ENCODE measurements at regions not wholly inside any gene's neighbourhood (a gene's known extent, or its start where the extent isn't known, plus 50 kb on each side); places are given as distances from the start of the nearest gene placed in this dataset.

- H3K4me3 ChIP-seq, result no peak overlapping the region
- H3K4me1 ChIP-seq (ENCODE audit: low read depth), result no peaks in the 10 kb centered on the region
- no peak for TF ChIP-seq CTCF (IDR thresholded peaks at IDR 0.05)
- no peaks in the 10 kb centered on the region for H3K36me3 ChIP-seq (ENCODE audit: low read depth)
- no peak for DNase-seq
- intact Hi-C loops (cut with DNase I, micrococcal nuclease), result no loop called here
- peaks cover 4% of the 10 kb centered on the region for H3K9me3 ChIP-seq
- ATAC-seq, result no peak
These were observed 1250.0 kb upstream of the PRKX start for GRCh38 chrX:4963432-4963831.

DNA sequence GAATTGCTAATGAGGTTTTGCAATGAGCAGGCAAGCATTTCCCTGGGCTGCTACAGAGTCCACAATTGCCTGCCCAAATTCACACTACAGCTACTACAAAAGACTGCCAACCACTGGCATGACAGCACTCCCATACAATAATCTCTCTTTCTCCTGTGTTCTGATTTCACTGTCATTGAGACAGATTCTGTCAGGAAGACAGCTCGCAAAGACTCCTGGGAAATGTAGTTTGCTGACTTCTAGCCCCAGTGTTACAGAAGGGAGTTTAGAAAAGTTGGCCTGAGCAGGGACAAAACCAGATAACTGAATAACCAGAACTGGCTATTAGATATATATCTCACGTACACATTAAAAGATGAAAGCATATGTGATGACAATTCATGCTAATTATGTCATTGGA is 1231.3 kb upstream of the PRKX start:
- intact Hi-C loops (cut with DNase I, micrococcal nuclease), result no loop called here
- ATAC-seq (no peak), DNase-seq (no peak)
- Histone ChIP-seq H3K36me3 (ENCODE audit: low read depth) (no peaks in the 10 kb centered on the region), H3K9me3 (no peaks in the 10 kb centered on the region), H3K4me1 (ENCODE audit: low read depth) (no peaks in the 10 kb centered on the region), H3K4me3 (no peak overlapping the region)
- TF ChIP-seq CTCF (IDR thresholded peaks at IDR 0.05), result no peak

DNA sequence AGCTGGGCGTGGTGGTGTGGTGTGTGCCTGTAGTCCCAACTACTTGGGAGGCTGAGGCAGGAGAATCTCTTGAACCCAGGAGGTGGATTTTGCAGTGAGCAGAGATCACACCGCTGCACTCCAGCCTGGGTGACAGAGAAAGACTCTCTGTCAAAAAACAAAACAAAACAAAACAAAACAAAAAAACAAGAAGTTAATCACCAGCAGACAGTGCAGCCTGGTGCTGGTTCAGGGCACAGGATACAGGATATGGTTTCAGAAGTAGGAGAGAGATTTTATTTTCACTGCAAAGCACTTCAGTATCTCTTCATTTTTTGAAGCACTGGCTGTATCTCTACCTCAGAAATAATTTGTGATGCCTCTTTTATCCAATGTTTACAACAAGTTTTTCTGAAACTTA is 1222.9 kb upstream of the PRKX start:
- intact Hi-C loops (cut with DNase I, micrococcal nuclease), result no loop called here
- H3K36me3 ChIP-seq (ENCODE audit: low read depth), result no peaks in the 10 kb centered on the region
- no peak overlapping the region for H3K4me3 ChIP-seq
- DNase-seq (no peak), ATAC-seq (no peak)
- TF ChIP-seq CTCF (IDR thresholded peaks at IDR 0.05), result no peak
- no peaks in the 10 kb centered on the region for H3K4me1 ChIP-seq (ENCODE audit: low read depth)
- H3K9me3 ChIP-seq, result no peaks in the 10 kb centered on the region

DNA sequence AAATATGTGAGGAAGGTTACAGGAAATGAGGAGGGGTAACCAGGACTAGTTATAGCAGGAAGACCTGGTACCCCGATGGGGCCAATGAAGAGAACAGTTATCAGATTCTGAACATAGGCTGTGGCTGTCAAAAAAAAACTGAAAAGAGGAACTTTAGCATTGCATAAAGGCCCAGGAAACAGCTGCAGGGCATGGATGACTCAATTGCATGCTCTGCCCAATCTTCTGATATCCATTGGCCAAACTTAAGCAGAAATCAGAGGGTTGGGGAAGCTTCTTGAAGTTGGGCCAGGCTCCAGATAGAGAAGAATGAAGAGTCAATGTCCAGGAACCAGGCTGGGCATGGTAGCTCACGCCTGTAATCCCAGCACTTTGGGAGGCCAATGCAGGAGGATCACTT is 1222.4 kb upstream of the PRKX start:
- DNase-seq, result peak in 1 of 3 donors; percentile 4
- Histone ChIP-seq H3K4me1 (ENCODE audit: low read depth) (no peaks in the 10 kb centered on the region), H3K4me3 (no peak overlapping the region), H3K9me3 (no peaks in the 10 kb centered on the region), H3K36me3 (ENCODE audit: low read depth) (no peaks in the 10 kb centered on the region)
- peak; percentile 37 for ATAC-seq
- no peak for TF ChIP-seq CTCF (IDR thresholded peaks at IDR 0.05)
- intact Hi-C loops (cut with DNase I, micrococcal nuclease), result no loop called here

DNA sequence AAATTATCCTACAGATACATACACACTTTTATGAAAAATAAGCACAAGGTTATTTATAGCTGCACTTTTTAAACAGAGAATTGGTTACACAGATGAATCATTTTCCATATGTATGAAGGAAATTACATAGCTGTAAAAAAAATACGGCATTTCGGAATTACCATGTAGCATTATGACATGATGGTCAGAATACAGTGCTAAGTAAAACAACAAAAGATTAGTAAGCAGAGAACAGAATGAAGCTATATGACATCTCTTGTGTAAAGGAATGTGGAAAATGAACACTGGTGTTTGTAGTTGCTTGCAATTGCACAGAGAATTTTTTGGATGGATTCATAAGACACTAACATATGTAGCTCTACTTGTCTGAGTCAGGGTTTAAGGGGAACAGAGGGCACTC is 1222.0 kb upstream of the PRKX start:
- H3K9me3 ChIP-seq, result no peaks in the 10 kb centered on the region
- H3K4me1 ChIP-seq (ENCODE audit: low read depth), result no peaks in the 10 kb centered on the region
- H3K4me3 ChIP-seq, result no peak overlapping the region
- TF ChIP-seq CTCF (IDR thresholded peaks at IDR 0.05), result no peak
- ATAC-seq, result no peak
- DNase-seq, result no peak
- intact Hi-C loops (cut with DNase I, micrococcal nuclease), result no loop called here
- no peaks in the 10 kb centered on the region for H3K36me3 ChIP-seq (ENCODE audit: low read depth)

- intact Hi-C loops (cut with DNase I, micrococcal nuclease), result no loop called here
These were observed 1219.3 kb upstream of the PRKX start for GRCh38 chrX:4932790-4933189.

More at GRCh38 chrX:4932790-4933189, 1219.3 kb upstream of the PRKX start:
- H3K36me3 ChIP-seq (ENCODE audit: low read depth), result no peaks in the 10 kb centered on the region
- H3K4me3 ChIP-seq, result no peak overlapping the region
- ATAC-seq (no peak), DNase-seq (no peak)
- no peaks in the 10 kb centered on the region for H3K4me1 ChIP-seq (ENCODE audit: low read depth)
- no peak for TF ChIP-seq CTCF (IDR thresholded peaks at IDR 0.05)
- H3K9me3 ChIP-seq, result peaks cover 3% of the 10 kb centered on the region

Measured in mucosa of descending colon (tissue), 3 donors.